Endothelial cell of umbilical vein (primary cell): ENCODE measurements at regions not wholly inside any gene's neighbourhood (a gene's known extent, or its start where the extent isn't known, plus 50 kb on each side); places are given as distances from the start of the nearest gene placed in this dataset.

Experiments
- BruUV-seq: library from RNA; stranded (reverse); fragments of 400-500 nt; replicated peaks from 2 replicates; lab custom pipeline; 2021; lab: Mats Ljungman, UMichigan
- CTCF ChIA-PET: fragments of 300-600, 350-600 bp; sonication (Branson Sonifier 250); formaldehyde crosslinking; loops from one replicate; lab custom pipeline; 2021; ENCODE audit warnings: antibody characterized with exemption, inconsistent platforms; lab: Charles Lee
- POLR2A ChIA-PET: fragments of 300-600, 350-600 bp; sonication (Branson Sonifier 250); formaldehyde crosslinking; loops from one replicate; lab custom pipeline; 2021; ENCODE audit warnings: antibody characterized with exemption, inconsistent platforms; lab: Charles Lee
- DNase-seq: peaks from one replicate; pipeline ENCODE4 v3.0.0-alpha.2; 2011; ENCODE audit warnings: low read depth, low spot score
- FAIRE-seq: peaks from 2 replicates; lab custom pipeline; 2011; peaks lifted over from hg19 to GRCh38; lab: Jason Lieb, UNC
- H2AFZ ChIP-seq: 2 replicates; pipeline ENCODE4 v1.6.0; 2012; ENCODE audit warnings: low read depth, low read length, control low read depth, inconsistent platforms
- H3K27ac ChIP-seq: 2 replicates; pipeline ENCODE4 v1.5.1; 2011; ENCODE audit warnings: low read depth, mild to moderate bottlenecking, control low read depth, low read length, moderate library complexity; ENCODE audit not compliant: insufficient read depth
- H3K27me3 ChIP-seq, 2 experiments: 2 replicates each; pipeline versions ENCODE4 v1.6.0 to v1.6.1; 2011; ENCODE audit warnings: low read length in 2 of 2, mixed read lengths in 1 of 2; ENCODE audit not compliant: control insufficient read depth in 2 of 2, insufficient read depth in 2 of 2
- H3K36me3 ChIP-seq, 2 experiments: 2 replicates in 1 of 2; 3 replicates in 1 of 2; pipeline ENCODE4 v1.5.1; 2011; ENCODE audit warnings: low read length in 2 of 2, mild to moderate bottlenecking in 1 of 2, moderate library complexity in 1 of 2; ENCODE audit not compliant: control insufficient read depth in 2 of 2, insufficient read depth in 2 of 2; ENCODE audit errors: extremely low read depth in 1 of 2
- H3K4me1 ChIP-seq: 3 replicates; pipeline ENCODE4 v1.5.1; 2011; ENCODE audit warnings: mild to moderate bottlenecking, low read length; ENCODE audit not compliant: control insufficient read depth, insufficient read depth; ENCODE audit errors: extremely low read depth
- H3K4me2 ChIP-seq: 2 replicates; pipeline ENCODE4 v1.6.1; 2011; ENCODE audit warnings: low read length, control low read depth, mixed read lengths; ENCODE audit not compliant: insufficient read depth
- H3K4me3 ChIP-seq, 3 experiments: fragments of 200-600 bp in 1 of 3; sonication (generic), shearing (Covaris generic) in 1 of 3; replicated peaks in 1 of 3; 2 replicates each; pipeline ENCODE4 v1.5.1; 2011 to 2016; ENCODE audit warnings: control low read depth in 3 of 3, low read length in 3 of 3, mild to moderate bottlenecking in 2 of 3, inconsistent platforms in 1 of 3, low read depth in 1 of 3, moderate library complexity in 1 of 3; ENCODE audit not compliant: insufficient read depth in 1 of 3
- H3K79me2 ChIP-seq: 2 replicates; pipeline ENCODE4 v1.6.0; 2012; ENCODE audit warnings: low read length, inconsistent platforms; ENCODE audit not compliant: control insufficient read depth, insufficient read depth
- H3K9ac ChIP-seq: replicated peaks from 2 replicates; pipeline ENCODE3; 2011; ENCODE audit warnings: low read length, control low read depth; ENCODE audit not compliant: insufficient read depth; ENCODE audit errors: extremely low read depth
- H3K9me1 ChIP-seq: replicated peaks from 3 replicates; pipeline ENCODE4 v1.6.0; 2011; ENCODE audit warnings: mild to moderate bottlenecking, low read length; ENCODE audit not compliant: control insufficient read depth, insufficient read depth; ENCODE audit errors: extremely low read depth
- H3K9me3 ChIP-seq: replicated peaks from 2 replicates; pipeline ENCODE4 v1.5.1; 2012; ENCODE audit warnings: low read length, inconsistent platforms; ENCODE audit not compliant: control insufficient read depth, insufficient read depth
- H4K20me1 ChIP-seq: replicated peaks from 2 replicates; pipeline ENCODE3; 2011; ENCODE audit warnings: mild to moderate bottlenecking, low read length; ENCODE audit not compliant: control insufficient read depth, insufficient read depth; ENCODE audit errors: extremely low read depth
- CTCF ChIP-seq, 2 donors: IDR thresholded peaks; 1 replicate in 1 of 2; 2 replicates in 1 of 2; pipeline ENCODE4 v1.5.1; 2011; ENCODE audit warnings: low read length in 2 of 2, mild to moderate bottlenecking in 2 of 2, moderate library complexity in 2 of 2, control low read depth in 1 of 2, inconsistent platforms in 1 of 2, low read depth in 1 of 2; ENCODE audit not compliant: insufficient read depth in 1 of 2; ENCODE audit errors: extremely low read depth in 1 of 2
- EZH2 ChIP-seq: IDR thresholded peaks from 2 replicates; pipeline ENCODE4 v1.6.1; 2012; ENCODE audit warnings: borderline replicate concordance, low read depth, mild to moderate bottlenecking, moderate library complexity, low read length, inconsistent platforms; ENCODE audit not compliant: severe bottlenecking
- FOS ChIP-seq: IDR thresholded peaks from 2 replicates; pipeline ENCODE4 v1.6.1; 2011; ENCODE audit warnings: mild to moderate bottlenecking, low read length, moderate library complexity, borderline replicate concordance; ENCODE audit not compliant: insufficient read depth
- GATA2 ChIP-seq: IDR thresholded peaks from 2 replicates; pipeline ENCODE4 v1.7.0; 2011; ENCODE audit warnings: low read depth, mild to moderate bottlenecking, moderate library complexity, mixed read lengths, low read length; ENCODE audit not compliant: insufficient read length, insufficient read depth
- JUN ChIP-seq: IDR thresholded peaks from 2 replicates; pipeline ENCODE4 v1.6.1; 2011; ENCODE audit warnings: borderline replicate concordance, low read depth; ENCODE audit not compliant: insufficient read length, insufficient read depth
- MAX ChIP-seq: IDR thresholded peaks from 2 replicates; pipeline ENCODE4 v1.6.1; 2011; ENCODE audit not compliant: insufficient read depth, insufficient read length
- MYC ChIP-seq: IDR thresholded peaks from one replicate; pipeline ENCODE4 v1.6.1; 2011; ENCODE audit warnings: mild to moderate bottlenecking, low read depth, low read length
- POLR2A ChIP-seq: IDR thresholded peaks from 2 replicates; pipeline ENCODE4 v1.6.1; 2012; ENCODE audit warnings: low read depth, mild to moderate bottlenecking, control low read depth, low read length
- POLR2AphosphoS5 ChIP-seq: IDR thresholded peaks from 2 replicates; pipeline ENCODE4 v1.6.1; 2012; ENCODE audit warnings: low read depth, mild to moderate bottlenecking, control low read depth, low read length, moderate library complexity; ENCODE audit not compliant: insufficient read depth
- dilution Hi-C: fragments of 300-500 bp; cut with MboI; formaldehyde crosslinking; loops from one replicate; pipeline ENCODE4 v1.15.0; 2019; ENCODE audit warnings: low sequenced_read_pairs; ENCODE audit not compliant: extremely low pct_ligation_motif_present
- intact Hi-C: fragments of 100-400 bp; cut with micrococcal nuclease; formaldehyde crosslinking; loops from one replicate; pipeline ENCODE4 v1.10.0; 2022

- Histone ChIP-seq H3K4me2 (no peak overlapping the region), H2AFZ (no peak overlapping the region), H3K27me3 (no peaks in the 10 kb centered on the region), H4K20me1 (no peaks in the 10 kb centered on the region), H3K4me1 (no peaks in the 10 kb centered on the region), H3K4me3 (no peak overlapping the region), H3K9me3 (no peaks in the 10 kb centered on the region), H3K9me1 (no peaks in the 10 kb centered on the region), H3K36me3 (no peaks in the 10 kb centered on the region), H3K27ac (no peak overlapping the region), H3K9ac (no peak overlapping the region), H3K79me2 (no peaks in the 10 kb centered on the region)
- dilution Hi-C loops = no loop called here
- FAIRE-seq = no peak
- ChIA-PET CTCF (no interaction called here), POLR2A (no interaction called here)
- no peak for TF ChIP-seq FOS
- no peak for TF ChIP-seq JUN
- TF ChIP-seq CTCF (IDR thresholded peaks at IDR 0.05; ENCODE audit: extremely low read depth in 1 of 2, insufficient read depth in 1 of 2, low read depth in 1 of 2, low read length in 2 of 2) = no peak
- TF ChIP-seq MYC = no peak
- TF ChIP-seq POLR2A = no peak
- no peak for TF ChIP-seq EZH2
- TF ChIP-seq GATA2 = no peak
- TF ChIP-seq POLR2AphosphoS5 = no peak
- TF ChIP-seq MAX = no peak
- DNase-seq = no peak
- no TSS peak for BruUV-seq
- intact Hi-C loops = no loop called here
These were observed 106.1 kb downstream of the RIN2 start for GRCh38 chr20:19864130-19864529.
